Prostate gland (tissue), 2 donors: ENCODE measurements at regions not wholly inside any gene's neighbourhood (a gene's known extent, or its start where the extent isn't known, plus 50 kb on each side); places are given as distances from the start of the nearest gene placed in this dataset.

Experiments used
- CTCF ChIP-seq, 4 experiments: fragments of 200-600 bp in 2 of 4; fragments of 450-650 bp in 2 of 4; sonication (generic) in 2 of 4; IDR thresholded peaks; 1 replicate in 3 of 4; 2 replicates in 1 of 4; pipeline ENCODE4 v1.5.1; 2016 to 2019; ENCODE audit warnings: antibody characterized with exemption in 4 of 4, mild to moderate bottlenecking in 2 of 4, moderate library complexity in 2 of 4
- POLR2AphosphoS5 ChIP-seq: sonication (generic); formaldehyde crosslinking; IDR thresholded peaks from one replicate; pipeline ENCODE4 v1.6.1; 2017; ENCODE audit warnings: antibody characterized with exemption

GRCh38 chr6:120005292-120005976, 655.9 kb upstream of the MAN1A1 start:
- TF ChIP-seq CTCF (IDR thresholded peaks at IDR 0.05) (no peak), POLR2AphosphoS5 (no peak)
